SK-N-SH (cell line): ENCODE measurements at regions not wholly inside any gene's neighbourhood (a gene's known extent, or its start where the extent isn't known, plus 50 kb on each side); places are given as distances from the start of the nearest gene placed in this dataset.

Source experiments
- CTCF ChIA-PET: fragments of 300-600, 350-600 bp; formaldehyde crosslinking; extraction: SDS; loops from one replicate; lab custom pipeline; 2021; lab: Yijun Ruan, JAX
- POLR2A ChIA-PET: fragments of 350-600 bp; sonication (Branson Sonifier 250); formaldehyde crosslinking; extraction: SDS; loops from one replicate; lab custom pipeline; 2020; ENCODE audit warnings: antibody characterized with exemption, inconsistent platforms; lab: Yijun Ruan, JAX
- DNase-seq: peaks from one replicate; pipeline ENCODE4 v3.0.0; 2012
- H2AFZ ChIP-seq: fragments of 200-600 bp; sonication (generic); 2 replicates; pipeline ENCODE4 v1.8.1; 2016; ENCODE audit warnings: antibody characterized with exemption, mild to moderate bottlenecking, low read depth
- H3F3A ChIP-seq: fragments of 200-600 bp; sonication (generic); replicated peaks from 2 replicates; pipeline ENCODE3; 2016; ENCODE audit warnings: antibody characterized with exemption, mild to moderate bottlenecking; ENCODE audit not compliant: insufficient read depth
- H3K27ac ChIP-seq, 2 experiments: fragments of 200-500 bp in 1 of 2; fragments of 200-600 bp in 1 of 2; sonication (Bioruptor generic) in 1 of 2; sonication (generic), shearing (Covaris generic) in 1 of 2; 2 replicates each; pipeline versions ENCODE4 v1.5.1 to v1.6.1; 2014 to 2016; ENCODE audit warnings: low read depth in 2 of 2, inconsistent platforms in 1 of 2, low read length in 1 of 2, mild to moderate bottlenecking in 1 of 2, mixed read lengths in 1 of 2
- H3K27me3 ChIP-seq: fragments of 200-600 bp; sonication (generic), shearing (Covaris generic); 2 replicates; pipeline ENCODE4 v1.6.1; 2016; ENCODE audit warnings: mixed run types; ENCODE audit not compliant: insufficient read depth
- H3K36me3 ChIP-seq, 2 experiments: fragments of 200-500 bp in 1 of 2; fragments of 200-600 bp in 1 of 2; sonication (Bioruptor generic) in 1 of 2; sonication (generic) in 1 of 2; replicated peaks in 1 of 2; 2 replicates each; pipeline versions ENCODE3 to v1.5.1; 2014 to 2016; ENCODE audit warnings: low read length in 1 of 2, mild to moderate bottlenecking in 1 of 2; ENCODE audit not compliant: insufficient read depth in 2 of 2, control insufficient read depth in 1 of 2
- H3K4me1 ChIP-seq, 2 experiments: fragments of 200-500 bp in 1 of 2; fragments of 200-600 bp in 1 of 2; sonication (Bioruptor generic) in 1 of 2; sonication (generic), shearing (Covaris generic) in 1 of 2; 2 replicates each; pipeline versions ENCODE4 v1.5.1 to v1.6.1; 2014 to 2016; ENCODE audit warnings: low read depth in 1 of 2, low read length in 1 of 2, mixed run types in 1 of 2; ENCODE audit not compliant: insufficient read depth in 2 of 2, control insufficient read depth in 1 of 2
- H3K4me2 ChIP-seq: fragments of 200-600 bp; sonication (generic), shearing (Covaris generic); 2 replicates; pipeline ENCODE4 v1.6.1; 2017; ENCODE audit warnings: mixed run types
- H3K4me3 ChIP-seq, 2 experiments: fragments of 200-500 bp in 1 of 2; fragments of 200-600 bp in 1 of 2; sonication (Bioruptor generic) in 1 of 2; sonication (generic), shearing (Covaris generic) in 1 of 2; 2 replicates each; pipeline versions ENCODE4 v1.5.1 to v1.8.1; 2014 to 2016; ENCODE audit warnings: low read depth in 2 of 2, inconsistent platforms in 1 of 2, low read length in 1 of 2, mild to moderate bottlenecking in 1 of 2, mixed read lengths in 1 of 2, moderate library complexity in 1 of 2
- H3K79me2 ChIP-seq: fragments of 200-600 bp; sonication (generic); 2 replicates; pipeline ENCODE4 v1.8.1; 2017; ENCODE audit warnings: mild to moderate bottlenecking; ENCODE audit not compliant: insufficient read depth
- H3K9ac ChIP-seq: fragments of 200-600 bp; sonication (generic); 2 replicates; pipeline ENCODE4 v1.6.1; 2017; ENCODE audit warnings: mixed run types
- H3K9me2 ChIP-seq: fragments of 200-600 bp; sonication (generic); 2 replicates; pipeline ENCODE4 v1.6.1; 2017; ENCODE audit warnings: mixed run types
- H3K9me3 ChIP-seq: fragments of 200-600 bp; sonication (generic); 2 replicates; pipeline ENCODE4 v1.6.1; 2017; ENCODE audit warnings: mixed run types, mild to moderate bottlenecking, moderate library complexity
- H4K20me1 ChIP-seq: fragments of 200-600 bp; sonication (generic); 2 replicates; pipeline ENCODE4 v1.6.1; 2017; ENCODE audit warnings: mild to moderate bottlenecking, mixed run types; ENCODE audit not compliant: insufficient read depth
- CTCF ChIP-seq: fragments of 200-600 bp; sonication (generic); IDR thresholded peaks from 2 replicates; pipeline ENCODE4 v1.6.1; 2017; ENCODE audit warnings: antibody characterized with exemption, mild to moderate bottlenecking, moderate library complexity
- ELF1 ChIP-seq: IDR thresholded peaks from 2 replicates; pipeline ENCODE4 v1.4.0; 2012
- FOSL2 ChIP-seq: IDR thresholded peaks from 2 replicates; pipeline ENCODE4 v1.4.0; 2012; ENCODE audit warnings: low read depth, mild to moderate bottlenecking, moderate library complexity, borderline replicate concordance
- FOXM1 ChIP-seq: IDR thresholded peaks from 2 replicates; pipeline ENCODE4 v1.4.0; 2012; ENCODE audit warnings: low read depth, mild to moderate bottlenecking
- GABPA ChIP-seq: IDR thresholded peaks from 2 replicates; pipeline ENCODE4 v1.4.0; 2012; ENCODE audit warnings: low read depth, mild to moderate bottlenecking
- GATA2 ChIP-seq: sonication (generic); formaldehyde crosslinking; IDR thresholded peaks from 2 replicates; pipeline ENCODE4 v1.5.0; 2020; ENCODE audit warnings: mild to moderate bottlenecking, missing genetic modification reagents
- IRF3 ChIP-seq: fragments of 150-350 bp; IDR thresholded peaks from 2 replicates; pipeline ENCODE4 v1.6.1; 2016; ENCODE audit warnings: mild to moderate bottlenecking, low read depth, low read length
- MEF2A ChIP-seq: IDR thresholded peaks from 2 replicates; pipeline ENCODE4 v1.4.0; 2012; ENCODE audit warnings: low read depth, borderline replicate concordance
- RAD21 ChIP-seq: IDR thresholded peaks from 2 replicates; pipeline ENCODE4 v1.6.1; 2012; ENCODE audit warnings: mild to moderate bottlenecking, low read length
- RCOR1 ChIP-seq: fragments of 150-350 bp; IDR thresholded peaks from 2 replicates; pipeline ENCODE4 v1.6.1; 2017; ENCODE audit warnings: antibody characterized with exemption, low read length
- RFX5 ChIP-seq: IDR thresholded peaks from 2 replicates; pipeline ENCODE4 v1.6.1; 2012; ENCODE audit warnings: mild to moderate bottlenecking, improper control_type of control experiment, low read length
- USF2 ChIP-seq: fragments of 150-350 bp; IDR thresholded peaks from 2 replicates; pipeline ENCODE4 v1.6.1; 2017; ENCODE audit warnings: antibody characterized with exemption, low read length, low read depth, borderline replicate concordance
- YY1 ChIP-seq: IDR thresholded peaks from 2 replicates; pipeline ENCODE4 v1.4.0; 2012; ENCODE audit warnings: low read depth, mild to moderate bottlenecking
- ZBTB33 ChIP-seq: IDR thresholded peaks from 2 replicates; pipeline ENCODE4 v1.4.0; 2012; ENCODE audit warnings: low read depth, borderline replicate concordance
- whole genome bisulfite sequencing: methylation state at CpG from one replicate; pipeline ENCODE4 v1.1.6; 2017; ENCODE audit warnings: low lambda C conversion rate; 5-methylcytosine and 5-hydroxymethylcytosine counted together

- no peaks in the 10 kb centered on the region for H3K27me3 ChIP-seq
- no peaks in the 10 kb centered on the region for H4K20me1 ChIP-seq
- no peaks in the 10 kb centered on the region; the same call in 1 of the 2 replicates for H3K9me2 ChIP-seq
- no peaks in the 10 kb centered on the region for H3K79me2 ChIP-seq
- H2AFZ ChIP-seq, result no peak overlapping the region
- POLR2A ChIA-PET, result no interaction called here
- H3K4me2 ChIP-seq, result no peak overlapping the region
- H3K36me3 ChIP-seq, result no peaks in the 10 kb centered on the region
- H3F3A ChIP-seq, result no peaks in the 10 kb centered on the region
- no peaks in the 10 kb centered on the region for H3K4me1 ChIP-seq
- H3K4me3 ChIP-seq, result no peak overlapping the region
- 87% methylated on average over 2 of the region's 2 CpGs for WGBS
- H3K9ac ChIP-seq, result no peak overlapping the region
- no peak for TF ChIP-seq ZBTB33
- no peak for TF ChIP-seq MEF2A
- no peak overlapping the region for H3K27ac ChIP-seq
- CTCF ChIA-PET, result no interaction called here
- peaks cover 3% of the 10 kb centered on the region; the same call in 1 of the 2 replicates for H3K9me3 ChIP-seq
- no peak for DNase-seq
Measured at GRCh38 chr18:29326214-29326613, 1149.3 kb upstream of the CDH2 start.

GRCh38 chr18:29321561-29321960, 1144.6 kb upstream of the CDH2 start:
- CTCF ChIA-PET, result no interaction called here
- H4K20me1 ChIP-seq, result no peaks in the 10 kb centered on the region
- WGBS, result 75% methylated on average over 1 of the region's 1 CpG

More at GRCh38 chr18:29321561-29321960, 1144.6 kb upstream of the CDH2 start:
- Histone ChIP-seq H3K79me2 (no peaks in the 10 kb centered on the region), H3K4me3 (no peak overlapping the region), H3K27ac (no peak overlapping the region), H3K9me2 (no peaks in the 10 kb centered on the region; the same call in 1 of the 2 replicates), H3K4me1 (no peaks in the 10 kb centered on the region), H3K4me2 (no peak overlapping the region), H3K27me3 (no peaks in the 10 kb centered on the region), H3K36me3 (no peaks in the 10 kb centered on the region), H3K9me3 (no peaks in the 10 kb centered on the region), H2AFZ (no peak overlapping the region), H3K9ac (no peak overlapping the region), H3F3A (no peaks in the 10 kb centered on the region)
- DNase-seq, result no peak
- TF ChIP-seq GATA2 (no peak), GABPA (no peak), RFX5 (no peak), FOXM1 (no peak), FOSL2 (no peak), ELF1 (no peak), RAD21 (no peak), IRF3 (no peak), USF2 (no peak), RCOR1 (no peak), YY1 (no peak), CTCF (no peak)
- POLR2A ChIA-PET, result no interaction called here
